Upper lobe of left lung (tissue), 4 donors: ENCODE measurements at regions not wholly inside any gene's neighbourhood (a gene's known extent, or its start where the extent isn't known, plus 50 kb on each side); places are given as distances from the start of the nearest gene placed in this dataset.

Experiments used
- POLR2A ChIP-seq, 4 donors: fragments of 450-650 bp; IDR thresholded peaks; one replicate each; pipeline ENCODE4 v1.5.1; 2016 to 2017; ENCODE audit warnings: antibody characterized with exemption in 4 of 4, mild to moderate bottlenecking in 2 of 4
- POLR2AphosphoS5 ChIP-seq, 2 donors: sonication (generic); formaldehyde crosslinking; IDR thresholded peaks; one replicate each; pipeline ENCODE4 v1.5.1; 2017; ENCODE audit warnings: antibody characterized with exemption in 2 of 2
- TF ChIP-seq, protein P1 (sequence below), 6 experiments: fragments of 450-650 bp in 4 of 6; fragments of 200-600 bp in 2 of 6; sonication (generic) in 2 of 6; IDR thresholded peaks; one replicate each; pipeline ENCODE4 v1.5.1; 2016 to 2019; ENCODE audit warnings: antibody characterized with exemption in 6 of 6

DNA sequence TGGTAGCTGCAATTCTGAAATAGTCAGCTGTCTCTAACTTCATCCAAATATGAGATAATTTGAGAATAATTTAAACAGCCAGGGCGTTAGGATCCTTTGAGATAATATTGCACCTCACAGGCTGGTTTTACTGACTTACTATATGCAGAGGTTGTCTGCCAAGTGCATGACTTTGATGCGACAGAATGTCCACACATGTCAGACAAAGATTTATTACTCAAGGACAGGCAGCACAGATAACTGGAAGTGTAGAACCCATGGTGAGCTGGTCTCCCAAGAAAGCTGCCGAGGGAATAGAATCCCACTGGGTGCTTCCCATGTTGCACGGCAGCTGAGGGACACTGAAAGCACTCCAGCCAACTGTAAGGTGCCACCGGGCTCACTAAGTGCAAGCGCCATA, 166.2 kb upstream of the GALNTL6 start:
- TF ChIP-seq, protein P1, sequence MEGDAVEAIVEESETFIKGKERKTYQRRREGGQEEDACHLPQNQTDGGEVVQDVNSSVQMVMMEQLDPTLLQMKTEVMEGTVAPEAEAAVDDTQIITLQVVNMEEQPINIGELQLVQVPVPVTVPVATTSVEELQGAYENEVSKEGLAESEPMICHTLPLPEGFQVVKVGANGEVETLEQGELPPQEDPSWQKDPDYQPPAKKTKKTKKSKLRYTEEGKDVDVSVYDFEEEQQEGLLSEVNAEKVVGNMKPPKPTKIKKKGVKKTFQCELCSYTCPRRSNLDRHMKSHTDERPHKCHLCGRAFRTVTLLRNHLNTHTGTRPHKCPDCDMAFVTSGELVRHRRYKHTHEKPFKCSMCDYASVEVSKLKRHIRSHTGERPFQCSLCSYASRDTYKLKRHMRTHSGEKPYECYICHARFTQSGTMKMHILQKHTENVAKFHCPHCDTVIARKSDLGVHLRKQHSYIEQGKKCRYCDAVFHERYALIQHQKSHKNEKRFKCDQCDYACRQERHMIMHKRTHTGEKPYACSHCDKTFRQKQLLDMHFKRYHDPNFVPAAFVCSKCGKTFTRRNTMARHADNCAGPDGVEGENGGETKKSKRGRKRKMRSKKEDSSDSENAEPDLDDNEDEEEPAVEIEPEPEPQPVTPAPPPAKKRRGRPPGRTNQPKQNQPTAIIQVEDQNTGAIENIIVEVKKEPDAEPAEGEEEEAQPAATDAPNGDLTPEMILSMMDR (IDR thresholded peaks at IDR 0.05) = no peak
- no peak for TF ChIP-seq POLR2A (IDR thresholded peaks at IDR 0.05)
- TF ChIP-seq POLR2AphosphoS5 (IDR thresholded peaks at IDR 0.05) = no peak
